ENCODE measurements at regions not wholly inside any gene's neighbourhood (a gene's known extent, or its start where the extent isn't known, plus 50 kb on each side); places are given as distances from the start of the nearest gene placed in this dataset.

- ATAC-seq, result no peak
Measured at GRCh38 chr18:43572163-43572562, 294.9 kb upstream of the SYT4 start.

GRCh38 chr18:43574974-43575373 is 297.7 kb upstream of the SYT4 start:
- ATAC-seq (no peak), DNase-seq (no peak)

More at GRCh38 chr18:43572163-43572562, 294.9 kb upstream of the SYT4 start:
- no peak for DNase-seq

- DNase-seq (no peak), ATAC-seq (no peak)
Measured at GRCh38 chr18:43578211-43578610, 300.9 kb upstream of the SYT4 start.

- DNase-seq (no peak), ATAC-seq (no peak)
Measured at GRCh38 chr18:43578706-43579105, 301.4 kb upstream of the SYT4 start.

GRCh38 chr18:43581936-43582519 is 304.7 kb upstream of the SYT4 start:
- no peak for ATAC-seq

GRCh38 chr18:43587538-43588153 is 310.4 kb upstream of the SYT4 start:
- ATAC-seq, result no peak
- DNase-seq, result no peak

More at GRCh38 chr18:43581936-43582519, 304.7 kb upstream of the SYT4 start:
- no peak for DNase-seq

GRCh38 chr18:43588838-43589237 is 311.5 kb upstream of the SYT4 start:
- ATAC-seq, result no peak
- no peak for DNase-seq

- ATAC-seq, result no peak
- no peak for DNase-seq
Measured at GRCh38 chr18:43589611-43590151, 312.4 kb upstream of the SYT4 start.

- ATAC-seq (no peak), DNase-seq (no peak)
Measured at GRCh38 chr18:43590182-43590903, 313.1 kb upstream of the SYT4 start.

GRCh38 chr18:43592269-43592668 is 315.0 kb upstream of the SYT4 start:
- DNase-seq (no peak), ATAC-seq (no peak)

GRCh38 chr18:43596105-43596712 is 318.9 kb upstream of the SYT4 start:
- ATAC-seq, result no peak
- no peak for DNase-seq

GRCh38 chr18:43601432-43601831 is 324.1 kb upstream of the SYT4 start:
- no peak for DNase-seq
- ATAC-seq, result no peak

- DNase-seq (no peak), ATAC-seq (no peak)
Measured at GRCh38 chr18:43605224-43605623, 327.9 kb upstream of the SYT4 start.

GRCh38 chr18:43606795-43607194 is 329.5 kb upstream of the SYT4 start:
- DNase-seq (no peak), ATAC-seq (no peak)

- no peak for DNase-seq
- no peak for ATAC-seq
Measured at GRCh38 chr18:43620936-43621335, 343.6 kb upstream of the SYT4 start.

GRCh38 chr18:43622024-43622423 is 344.7 kb upstream of the SYT4 start:
- no peak for DNase-seq
- ATAC-seq, result no peak

- ATAC-seq (no peak), DNase-seq (no peak)
Measured at GRCh38 chr18:43625582-43625981, 348.3 kb upstream of the SYT4 start.

GRCh38 chr18:43627848-43628530 is 350.7 kb upstream of the SYT4 start:
- ATAC-seq, result no peak

GRCh38 chr18:43634994-43635393 is 357.7 kb upstream of the SYT4 start:
- ATAC-seq (no peak), DNase-seq (no peak)

More at GRCh38 chr18:43627848-43628530, 350.7 kb upstream of the SYT4 start:
- DNase-seq, result no peak

GRCh38 chr18:43635397-43635796 is 358.1 kb upstream of the SYT4 start:
- no peak for ATAC-seq

GRCh38 chr18:43642727-43643330 is 365.5 kb upstream of the SYT4 start:
- no peak for DNase-seq
- no peak for ATAC-seq

More at GRCh38 chr18:43635397-43635796, 358.1 kb upstream of the SYT4 start:
- no peak for DNase-seq

- ATAC-seq (no peak), DNase-seq (no peak)
Measured at GRCh38 chr18:43648002-43648401, 370.7 kb upstream of the SYT4 start.

Data from stimulated activated naive CD8-positive, alpha-beta T cell treated with anti-CD3 and anti-CD28 coated beads, Interleukin-15, Interleukin-2, amounts not matched to agents 100 U/mL and 50 U/mL, for 24 hours (primary cell).